SHP77 (cell line): ENCODE measurements at regions not wholly inside any gene's neighbourhood (a gene's known extent, or its start where the extent isn't known, plus 50 kb on each side); places are given as distances from the start of the nearest gene placed in this dataset.

Source experiments
- DNase-seq, 2 experiments: peaks; one replicate each; lab custom pipeline; 2025; lab: John Stamatoyannopoulos, UW

- DNase-seq: no peak
These were observed 65.9 kb upstream of the KLF12 start for GRCh38 chr13:74200081-74200480.

- no peak for DNase-seq
These were observed 63.6 kb upstream of the KLF12 start for GRCh38 chr13:74197677-74198429.

- no peak for DNase-seq
These were observed 60.6 kb upstream of the KLF12 start for GRCh38 chr13:74194846-74195245.

- DNase-seq: no peak
These were observed 59.2 kb upstream of the KLF12 start for GRCh38 chr13:74193391-74193790.

GRCh38 chr13:74191410-74191809 lies 57.2 kb upstream of the KLF12 start:
- DNase-seq: no peak

- no peak for DNase-seq
These were observed 56.8 kb upstream of the KLF12 start for GRCh38 chr13:74190999-74191398.

GRCh38 chr13:74187564-74187963 lies 53.4 kb upstream of the KLF12 start:
- DNase-seq: no peak

GRCh38 chr13:74184283-74184682 lies 50.1 kb upstream of the KLF12 start:
- DNase-seq: no peak
